ENCODE measurements at regions not wholly inside any gene's neighbourhood (a gene's known extent, or its start where the extent isn't known, plus 50 kb on each side); places are given as distances from the start of the nearest gene placed in this dataset.

- Histone ChIP-seq H3K4me2 (ENCODE audit: low read depth, low read length, poor library complexity, severe bottlenecking) (no peak overlapping the region), H3K36me3 (ENCODE audit: low read length) (no peaks in the 10 kb centered on the region), H3K9ac (ENCODE audit: low read length) (no peak overlapping the region), H3K27ac (ENCODE audit: low read depth, low read length) (no peak overlapping the region), H3K9me3 (ENCODE audit: insufficient read depth, low read length) (no peaks in the 10 kb centered on the region), H3F3A (ENCODE audit: insufficient read depth) (no peaks in the 10 kb centered on the region), H4K20me1 (ENCODE audit: low read depth, low read length) (no peaks in the 10 kb centered on the region), H3K4me3 (ENCODE audit: insufficient read depth, low read length, poor library complexity, severe bottlenecking) (no peak overlapping the region), H3K79me2 (ENCODE audit: insufficient read depth, low read length) (no peaks in the 10 kb centered on the region), H3K27me3 (ENCODE audit: low read length) (no peaks in the 10 kb centered on the region), H3K9me2 (replicated peaks; ENCODE audit: insufficient read depth, low read length) (no peaks in the 10 kb centered on the region), H2AFZ (ENCODE audit: low read depth, low read length, severe bottlenecking) (no peak overlapping the region)
- no peak for TF ChIP-seq EZH2phosphoT487 (conservative IDR thresholded peaks at IDR 0.05; ENCODE audit: low read length)
- TF ChIP-seq, protein P1, sequence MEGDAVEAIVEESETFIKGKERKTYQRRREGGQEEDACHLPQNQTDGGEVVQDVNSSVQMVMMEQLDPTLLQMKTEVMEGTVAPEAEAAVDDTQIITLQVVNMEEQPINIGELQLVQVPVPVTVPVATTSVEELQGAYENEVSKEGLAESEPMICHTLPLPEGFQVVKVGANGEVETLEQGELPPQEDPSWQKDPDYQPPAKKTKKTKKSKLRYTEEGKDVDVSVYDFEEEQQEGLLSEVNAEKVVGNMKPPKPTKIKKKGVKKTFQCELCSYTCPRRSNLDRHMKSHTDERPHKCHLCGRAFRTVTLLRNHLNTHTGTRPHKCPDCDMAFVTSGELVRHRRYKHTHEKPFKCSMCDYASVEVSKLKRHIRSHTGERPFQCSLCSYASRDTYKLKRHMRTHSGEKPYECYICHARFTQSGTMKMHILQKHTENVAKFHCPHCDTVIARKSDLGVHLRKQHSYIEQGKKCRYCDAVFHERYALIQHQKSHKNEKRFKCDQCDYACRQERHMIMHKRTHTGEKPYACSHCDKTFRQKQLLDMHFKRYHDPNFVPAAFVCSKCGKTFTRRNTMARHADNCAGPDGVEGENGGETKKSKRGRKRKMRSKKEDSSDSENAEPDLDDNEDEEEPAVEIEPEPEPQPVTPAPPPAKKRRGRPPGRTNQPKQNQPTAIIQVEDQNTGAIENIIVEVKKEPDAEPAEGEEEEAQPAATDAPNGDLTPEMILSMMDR (IDR thresholded peaks at IDR 0.05; ENCODE audit: insufficient read depth, low read length, poor library complexity, severe bottlenecking) = no peak
These were observed 58.4 kb upstream of the WAPL start for GRCh38 chr10:86579883-86580520.

DNA sequence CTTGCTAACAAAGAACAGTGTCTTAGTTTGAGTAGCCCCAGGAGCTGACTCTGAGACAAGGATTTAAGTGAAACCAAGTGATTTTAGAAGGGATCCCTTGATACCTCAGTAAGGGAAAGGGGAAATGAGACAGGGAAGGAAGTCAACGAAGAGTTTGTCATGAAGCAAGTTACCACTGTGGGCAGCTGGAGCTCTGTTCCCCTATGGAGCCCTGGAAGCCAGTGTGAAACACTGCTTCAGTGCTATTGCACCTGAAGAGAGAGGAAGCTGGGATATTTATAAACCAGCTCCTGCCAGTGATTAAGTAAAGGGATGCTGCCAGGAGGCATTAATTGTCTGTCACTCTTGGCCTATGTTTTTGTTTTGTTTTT is 58.9 kb upstream of the WAPL start:
- Histone ChIP-seq H3K36me3 (ENCODE audit: low read length) (no peaks in the 10 kb centered on the region), H3K9me2 (replicated peaks; ENCODE audit: insufficient read depth, low read length) (no peaks in the 10 kb centered on the region), H3K4me3 (ENCODE audit: insufficient read depth, low read length, poor library complexity, severe bottlenecking) (no peak overlapping the region), H3K4me2 (ENCODE audit: low read depth, low read length, poor library complexity, severe bottlenecking) (no peak overlapping the region), H3F3A (ENCODE audit: insufficient read depth) (no peaks in the 10 kb centered on the region), H3K27me3 (ENCODE audit: low read length) (no peaks in the 10 kb centered on the region), H3K79me2 (ENCODE audit: insufficient read depth, low read length) (no peaks in the 10 kb centered on the region), H3K9ac (ENCODE audit: low read length) (no peak overlapping the region), H4K20me1 (ENCODE audit: low read depth, low read length) (no peaks in the 10 kb centered on the region), H2AFZ (ENCODE audit: low read depth, low read length, severe bottlenecking) (no peak overlapping the region), H3K9me3 (ENCODE audit: insufficient read depth, low read length) (no peaks in the 10 kb centered on the region), H3K27ac (ENCODE audit: low read depth, low read length) (no peak overlapping the region)
- TF ChIP-seq, protein P1 (IDR thresholded peaks at IDR 0.05; ENCODE audit: insufficient read depth, low read length, poor library complexity, severe bottlenecking) = no peak
- TF ChIP-seq EZH2phosphoT487 (conservative IDR thresholded peaks at IDR 0.05; ENCODE audit: low read length) = no peak

DNA sequence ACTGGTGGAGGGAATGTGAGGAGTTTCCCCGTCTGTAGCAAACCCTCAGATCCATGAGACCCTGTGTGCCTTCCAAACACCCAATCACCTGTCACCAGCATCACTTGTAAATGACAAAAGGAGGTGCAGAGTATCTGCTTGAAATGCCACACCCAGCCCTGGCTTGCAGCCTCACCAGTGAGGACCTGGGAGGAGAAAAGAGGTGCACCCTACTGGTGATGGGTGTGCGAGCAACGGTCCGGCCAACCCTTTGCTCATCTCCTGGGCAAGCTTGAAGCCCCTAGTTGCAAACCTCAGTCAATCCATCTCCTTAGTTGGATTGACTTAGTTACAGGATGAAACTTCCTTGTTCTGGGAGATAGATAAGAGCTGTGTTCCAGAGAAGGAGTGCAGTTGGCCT is 62.4 kb upstream of the WAPL start:
- Histone ChIP-seq H3K27me3 (ENCODE audit: low read length) (no peaks in the 10 kb centered on the region), H3K9me2 (replicated peaks; ENCODE audit: insufficient read depth, low read length) (no peaks in the 10 kb centered on the region), H3K79me2 (ENCODE audit: insufficient read depth, low read length) (no peaks in the 10 kb centered on the region), H3K9me3 (ENCODE audit: insufficient read depth, low read length) (no peaks in the 10 kb centered on the region), H3K4me2 (ENCODE audit: low read depth, low read length, poor library complexity, severe bottlenecking) (no peak overlapping the region), H3K4me3 (ENCODE audit: insufficient read depth, low read length, poor library complexity, severe bottlenecking) (no peak overlapping the region), H3F3A (ENCODE audit: insufficient read depth) (no peaks in the 10 kb centered on the region), H3K9ac (ENCODE audit: low read length) (no peak overlapping the region), H4K20me1 (ENCODE audit: low read depth, low read length) (no peaks in the 10 kb centered on the region), H3K36me3 (ENCODE audit: low read length) (no peaks in the 10 kb centered on the region), H2AFZ (ENCODE audit: low read depth, low read length, severe bottlenecking) (no peak overlapping the region), H3K27ac (ENCODE audit: low read depth, low read length) (no peak overlapping the region)
- no peak for TF ChIP-seq EZH2phosphoT487 (conservative IDR thresholded peaks at IDR 0.05; ENCODE audit: low read length)
- TF ChIP-seq, protein P1 (IDR thresholded peaks at IDR 0.05; ENCODE audit: insufficient read depth, low read length, poor library complexity, severe bottlenecking) = peak; percentile 36
